Nephron progenitor cell (in vitro differentiated cells): ENCODE measurements at regions not wholly inside any gene's neighbourhood (a gene's known extent, or its start where the extent isn't known, plus 50 kb on each side); places are given as distances from the start of the nearest gene placed in this dataset.
A peak's percentile ranks its signal among the peaks of the same experiment; 100 is the strongest.

Experiments
- DNase-seq: peaks from one replicate; pipeline ENCODE4 v3.0.0; 2021
- H3K27ac Mint-ChIP-seq: 2 replicates; pipeline ENCODE4 v1.8.0; 2021; ENCODE audit warnings: mild to moderate bottlenecking, moderate library complexity, mixed read lengths
- H3K27me3 Mint-ChIP-seq: 2 replicates; pipeline ENCODE4 v1.8.0; 2021; ENCODE audit warnings: mild to moderate bottlenecking, low read depth, mixed read lengths; ENCODE audit not compliant: poor library complexity
- H3K36me3 Mint-ChIP-seq: 2 replicates; pipeline ENCODE4 v1.8.0; 2021; ENCODE audit warnings: low read depth, mixed read lengths
- H3K4me1 Mint-ChIP-seq: 2 replicates; pipeline ENCODE4 v1.8.0; 2021; ENCODE audit warnings: mixed read lengths
- H3K4me3 Mint-ChIP-seq: 2 replicates; pipeline ENCODE4 v1.8.0; 2021; ENCODE audit warnings: mild to moderate bottlenecking, moderate library complexity, mixed read lengths
- H3K9me3 Mint-ChIP-seq: 2 replicates; pipeline ENCODE4 v1.8.0; 2021; ENCODE audit warnings: mild to moderate bottlenecking, moderate library complexity, mixed read lengths
- TF ChIP-seq, protein P1 (sequence below): fragments of 200-600 bp; sonication (generic); IDR thresholded peaks from 2 replicates; pipeline ENCODE4 v1.5.0; 2021; ENCODE audit warnings: antibody characterized with exemption

DNA sequence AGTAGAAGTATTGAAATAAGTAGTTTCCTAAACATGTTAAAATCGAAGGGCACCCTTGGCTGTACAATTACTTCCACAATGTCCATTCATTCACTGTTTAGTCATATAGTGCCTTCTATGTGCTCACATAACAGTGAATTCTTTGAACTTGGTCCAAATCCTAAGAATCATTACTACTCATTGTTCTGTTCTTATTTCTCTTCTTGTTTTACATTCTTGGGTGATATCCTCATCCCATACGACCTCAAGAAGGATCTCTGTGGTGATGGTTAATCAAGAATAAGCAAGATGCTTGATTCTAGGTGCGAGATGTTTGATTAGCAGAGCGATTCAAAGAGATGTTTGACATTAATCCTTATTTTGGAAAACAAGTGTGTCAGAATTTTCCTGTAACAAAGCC lies 667.4 kb upstream of the ZP4 start:
- Mint-ChIP-seq H3K27me3 (peaks cover 5% of the 10 kb centered on the region), H3K4me3 (no peak overlapping the region)

DNA sequence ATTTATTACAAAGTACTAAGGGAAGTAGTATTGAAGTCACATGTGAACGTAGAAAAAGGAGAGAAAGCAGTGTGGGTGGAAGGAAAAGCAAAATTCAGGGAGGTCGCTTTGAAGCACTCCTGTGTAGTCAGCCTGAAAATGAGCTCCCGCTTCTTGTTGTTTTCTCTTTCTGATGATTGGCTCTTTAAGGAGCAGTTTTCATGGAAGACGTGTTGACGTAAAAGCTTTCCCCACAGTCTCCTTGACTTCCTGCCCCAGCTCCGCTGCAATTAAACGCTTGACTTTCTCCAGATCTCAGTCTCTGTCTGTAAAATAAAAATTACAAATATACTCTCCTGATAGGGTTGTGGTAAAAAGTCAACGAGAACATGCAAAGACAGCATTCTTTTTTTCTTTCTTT lies 661.5 kb upstream of the ZP4 start:
- no peak for DNase-seq

More for the DNA sequence above, 667.4 kb upstream of the ZP4 start:
- no peaks in the 10 kb centered on the region for H3K4me1 Mint-ChIP-seq
- no peaks in the 10 kb centered on the region for H3K9me3 Mint-ChIP-seq
- H3K27ac Mint-ChIP-seq, result no peak overlapping the region
- no peaks in the 10 kb centered on the region for H3K36me3 Mint-ChIP-seq
- no peak for DNase-seq
- TF ChIP-seq, protein P1, sequence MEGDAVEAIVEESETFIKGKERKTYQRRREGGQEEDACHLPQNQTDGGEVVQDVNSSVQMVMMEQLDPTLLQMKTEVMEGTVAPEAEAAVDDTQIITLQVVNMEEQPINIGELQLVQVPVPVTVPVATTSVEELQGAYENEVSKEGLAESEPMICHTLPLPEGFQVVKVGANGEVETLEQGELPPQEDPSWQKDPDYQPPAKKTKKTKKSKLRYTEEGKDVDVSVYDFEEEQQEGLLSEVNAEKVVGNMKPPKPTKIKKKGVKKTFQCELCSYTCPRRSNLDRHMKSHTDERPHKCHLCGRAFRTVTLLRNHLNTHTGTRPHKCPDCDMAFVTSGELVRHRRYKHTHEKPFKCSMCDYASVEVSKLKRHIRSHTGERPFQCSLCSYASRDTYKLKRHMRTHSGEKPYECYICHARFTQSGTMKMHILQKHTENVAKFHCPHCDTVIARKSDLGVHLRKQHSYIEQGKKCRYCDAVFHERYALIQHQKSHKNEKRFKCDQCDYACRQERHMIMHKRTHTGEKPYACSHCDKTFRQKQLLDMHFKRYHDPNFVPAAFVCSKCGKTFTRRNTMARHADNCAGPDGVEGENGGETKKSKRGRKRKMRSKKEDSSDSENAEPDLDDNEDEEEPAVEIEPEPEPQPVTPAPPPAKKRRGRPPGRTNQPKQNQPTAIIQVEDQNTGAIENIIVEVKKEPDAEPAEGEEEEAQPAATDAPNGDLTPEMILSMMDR, result no peak

DNA sequence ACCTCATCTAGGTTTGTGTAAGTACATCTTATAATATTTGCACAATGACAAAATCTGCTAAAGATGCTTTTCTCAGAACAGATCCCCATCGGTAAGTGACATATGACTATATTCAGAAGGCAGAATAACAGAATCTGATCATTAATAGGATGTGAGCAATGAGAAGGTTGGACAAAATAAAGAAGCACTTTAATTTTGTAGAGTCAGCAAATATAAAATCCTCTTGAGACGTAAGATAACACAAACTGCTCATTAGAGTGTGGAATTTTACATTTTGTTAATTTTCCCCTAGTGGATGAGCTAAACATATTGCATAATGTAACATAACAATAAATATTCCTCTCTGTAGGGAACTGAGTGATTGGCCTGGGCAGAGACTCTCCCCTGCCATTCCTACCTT lies 658.4 kb upstream of the ZP4 start:
- no peaks in the 10 kb centered on the region for H3K36me3 Mint-ChIP-seq
- no peak for DNase-seq
- no peak overlapping the region for H3K4me3 Mint-ChIP-seq
- no peaks in the 10 kb centered on the region for H3K27me3 Mint-ChIP-seq
- peaks cover 18% of the 10 kb centered on the region for H3K9me3 Mint-ChIP-seq
- H3K4me1 Mint-ChIP-seq, result peaks cover 9% of the 10 kb centered on the region
- TF ChIP-seq, protein P1, result no peak
- H3K27ac Mint-ChIP-seq, result no peak overlapping the region

More for the DNA sequence above, 661.5 kb upstream of the ZP4 start:
- TF ChIP-seq, protein P1, result no peak
- H3K4me3 Mint-ChIP-seq, result no peak overlapping the region
- no peaks in the 10 kb centered on the region for H3K9me3 Mint-ChIP-seq
- H3K27ac Mint-ChIP-seq, result peak overlapping the region; percentile 20
- no peaks in the 10 kb centered on the region for H3K27me3 Mint-ChIP-seq
- no peaks in the 10 kb centered on the region for H3K36me3 Mint-ChIP-seq
- H3K4me1 Mint-ChIP-seq, result peaks cover 9% of the 10 kb centered on the region

DNA sequence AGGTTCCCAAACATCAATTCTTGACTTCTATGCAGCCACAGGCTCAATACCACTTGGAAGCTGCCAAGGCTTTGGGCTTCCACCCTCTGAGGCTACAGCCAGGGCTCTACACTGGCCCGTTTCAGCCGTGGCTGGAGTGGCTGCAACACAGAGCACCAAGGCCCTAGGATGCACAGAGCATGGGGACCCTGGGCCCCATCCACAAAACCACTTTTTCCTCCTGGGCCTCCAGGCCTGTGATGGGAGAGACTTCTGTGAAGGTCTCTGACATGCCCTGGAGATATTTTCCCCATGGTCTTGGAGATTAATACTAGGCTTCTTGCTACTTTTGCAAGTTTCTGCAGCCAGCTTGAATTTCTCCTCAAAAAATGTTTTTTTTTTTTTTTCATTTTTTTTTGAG lies 655.4 kb upstream of the ZP4 start:
- H3K4me1 Mint-ChIP-seq, result no peaks in the 10 kb centered on the region
- TF ChIP-seq, protein P1, result no peak
- H3K27me3 Mint-ChIP-seq, result no peaks in the 10 kb centered on the region
- peaks cover 18% of the 10 kb centered on the region for H3K9me3 Mint-ChIP-seq
- no peaks in the 10 kb centered on the region for H3K36me3 Mint-ChIP-seq
- no peak overlapping the region for H3K4me3 Mint-ChIP-seq
- no peak overlapping the region for H3K27ac Mint-ChIP-seq
- DNase-seq, result no peak

DNA sequence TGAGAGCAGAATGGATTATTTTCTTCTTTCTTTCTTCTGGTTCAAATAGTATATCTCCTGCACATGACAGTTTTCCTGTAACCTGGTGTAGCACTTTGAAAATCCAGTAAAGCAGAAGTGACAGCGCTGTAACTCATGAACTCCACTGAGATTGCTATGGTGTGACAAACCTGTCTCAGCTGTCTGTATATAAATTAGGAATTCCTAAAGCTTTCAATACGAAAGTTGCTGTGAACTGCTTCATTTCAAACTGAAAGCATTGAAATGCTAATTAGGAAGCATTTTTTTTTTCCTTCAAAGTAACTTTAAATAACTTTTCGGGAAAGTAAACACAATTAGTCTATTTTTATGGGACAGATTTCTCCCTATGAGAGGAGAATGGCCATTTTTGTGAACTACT lies 646.9 kb upstream of the ZP4 start:
- H3K36me3 Mint-ChIP-seq, result no peaks in the 10 kb centered on the region
- H3K27ac Mint-ChIP-seq, result no peak overlapping the region
- TF ChIP-seq, protein P1, result no peak
- H3K27me3 Mint-ChIP-seq, result peaks cover 3% of the 10 kb centered on the region
- no peaks in the 10 kb centered on the region for H3K9me3 Mint-ChIP-seq
- H3K4me1 Mint-ChIP-seq, result peaks cover 17% of the 10 kb centered on the region
- no peak for DNase-seq
- H3K4me3 Mint-ChIP-seq, result no peak overlapping the region

DNA sequence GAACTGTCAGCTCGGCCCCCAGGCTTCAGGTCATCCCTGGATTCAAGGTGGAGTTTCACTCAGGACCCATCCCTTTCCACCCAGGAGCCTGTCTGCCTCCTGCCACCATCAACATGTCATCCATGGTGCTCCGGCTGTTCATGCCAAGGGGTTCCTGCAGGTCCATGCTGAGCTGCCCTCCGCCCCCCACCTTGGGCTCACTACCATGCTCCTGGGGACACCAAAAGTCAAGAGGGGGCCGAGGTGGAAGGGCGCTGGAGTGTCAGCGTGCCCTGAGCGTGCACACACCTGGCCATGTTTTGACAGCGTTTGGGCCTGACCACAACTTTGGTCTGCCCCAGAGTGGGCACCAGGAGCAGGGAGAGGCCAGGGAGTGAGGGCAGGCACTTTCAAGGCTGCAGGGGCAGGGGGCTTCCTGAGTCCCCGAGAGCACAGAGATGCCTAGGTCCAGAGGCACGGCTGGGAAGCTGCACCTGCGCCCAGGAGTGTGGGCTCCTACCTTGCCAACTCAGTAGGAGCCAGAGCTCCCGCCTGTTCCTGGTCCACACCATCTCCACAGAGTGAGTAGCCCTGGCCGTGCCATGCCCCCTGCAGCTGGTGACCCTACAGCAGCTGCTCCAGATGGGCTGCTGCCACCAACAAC lies 639.6 kb upstream of the ZP4 start:
- Mint-ChIP-seq H3K36me3 (no peaks in the 10 kb centered on the region), H3K4me3 (no peak overlapping the region), H3K4me1 (no peaks in the 10 kb centered on the region), H3K9me3 (peaks cover 12% of the 10 kb centered on the region), H3K27me3 (no peaks in the 10 kb centered on the region), H3K27ac (no peak overlapping the region)
- TF ChIP-seq, protein P1, result no peak
- DNase-seq, result no peak
